ENCODE measurements at regions not wholly inside any gene's neighbourhood (a gene's known extent, or its start where the extent isn't known, plus 50 kb on each side); places are given as distances from the start of the nearest gene placed in this dataset.

DNA sequence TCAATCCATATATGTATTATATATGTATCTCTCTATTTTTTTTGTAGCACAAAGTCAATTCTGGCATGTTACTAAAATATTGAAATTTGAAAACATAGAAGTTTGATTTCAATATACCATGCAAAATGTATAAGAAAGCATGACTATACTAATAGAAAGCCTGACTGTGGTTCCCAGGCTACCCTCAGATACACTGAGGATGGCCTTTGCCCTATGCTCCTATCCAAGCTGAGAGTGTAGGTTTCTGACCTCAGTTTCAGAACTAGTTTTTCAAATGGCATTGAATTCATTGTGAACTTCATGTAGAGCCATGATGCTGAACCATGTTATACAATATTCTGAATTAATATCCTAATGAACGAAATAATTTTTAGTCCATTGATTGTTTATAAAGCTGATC lies 220.4 kb upstream of the IZUMO3 start:
- H4K20me1 ChIP-seq (ENCODE audit: insufficient read depth): no peaks in the 10 kb centered on the region
- 19% methylated on average over 1 of the region's 1 CpG for WGBS (ENCODE audit: low lambda C conversion rate)
- H3F3A ChIP-seq (replicated peaks; ENCODE audit: insufficient read depth): no peaks in the 10 kb centered on the region
- no peaks in the 10 kb centered on the region for H3K9me2 ChIP-seq
- H3K79me2 ChIP-seq (ENCODE audit: insufficient read depth): no peaks in the 10 kb centered on the region
- H3K4me2 ChIP-seq: no peak overlapping the region
- H3K36me3 ChIP-seq (replicated peaks in 1 of 2; ENCODE audit: control insufficient read depth in 1 of 2, insufficient read depth in 2 of 2, low read length in 1 of 2): no peaks in the 10 kb centered on the region
- no peak overlapping the region for H2AFZ ChIP-seq (ENCODE audit: low read depth)
- H3K27me3 ChIP-seq (ENCODE audit: insufficient read depth): no peaks in the 10 kb centered on the region
- H3K9me3 ChIP-seq: no peaks in the 10 kb centered on the region
- POLR2A ChIA-PET: no interaction called here
- no peak overlapping the region for H3K4me3 ChIP-seq (ENCODE audit: low read depth in 2 of 2, low read length in 1 of 2)
- no peak overlapping the region for H3K9ac ChIP-seq
- TF ChIP-seq, protein P1, sequence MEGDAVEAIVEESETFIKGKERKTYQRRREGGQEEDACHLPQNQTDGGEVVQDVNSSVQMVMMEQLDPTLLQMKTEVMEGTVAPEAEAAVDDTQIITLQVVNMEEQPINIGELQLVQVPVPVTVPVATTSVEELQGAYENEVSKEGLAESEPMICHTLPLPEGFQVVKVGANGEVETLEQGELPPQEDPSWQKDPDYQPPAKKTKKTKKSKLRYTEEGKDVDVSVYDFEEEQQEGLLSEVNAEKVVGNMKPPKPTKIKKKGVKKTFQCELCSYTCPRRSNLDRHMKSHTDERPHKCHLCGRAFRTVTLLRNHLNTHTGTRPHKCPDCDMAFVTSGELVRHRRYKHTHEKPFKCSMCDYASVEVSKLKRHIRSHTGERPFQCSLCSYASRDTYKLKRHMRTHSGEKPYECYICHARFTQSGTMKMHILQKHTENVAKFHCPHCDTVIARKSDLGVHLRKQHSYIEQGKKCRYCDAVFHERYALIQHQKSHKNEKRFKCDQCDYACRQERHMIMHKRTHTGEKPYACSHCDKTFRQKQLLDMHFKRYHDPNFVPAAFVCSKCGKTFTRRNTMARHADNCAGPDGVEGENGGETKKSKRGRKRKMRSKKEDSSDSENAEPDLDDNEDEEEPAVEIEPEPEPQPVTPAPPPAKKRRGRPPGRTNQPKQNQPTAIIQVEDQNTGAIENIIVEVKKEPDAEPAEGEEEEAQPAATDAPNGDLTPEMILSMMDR (IDR thresholded peaks at IDR 0.05): no peak
- no peak for TF ChIP-seq SMC3 (IDR thresholded peaks at IDR 0.05; ENCODE audit: low read depth, low read length)
- TF ChIP-seq GABPA (IDR thresholded peaks at IDR 0.05; ENCODE audit: low read depth): no peak
- H3K4me1 ChIP-seq (ENCODE audit: control insufficient read depth in 1 of 2, insufficient read depth in 2 of 2, low read depth in 1 of 2, low read length in 1 of 2): no peaks in the 10 kb centered on the region
- CTCF ChIA-PET: no interaction called here
- no peak for DNase-seq
- no peak overlapping the region for H3K27ac ChIP-seq (ENCODE audit: low read depth in 2 of 2, low read length in 1 of 2)

DNA sequence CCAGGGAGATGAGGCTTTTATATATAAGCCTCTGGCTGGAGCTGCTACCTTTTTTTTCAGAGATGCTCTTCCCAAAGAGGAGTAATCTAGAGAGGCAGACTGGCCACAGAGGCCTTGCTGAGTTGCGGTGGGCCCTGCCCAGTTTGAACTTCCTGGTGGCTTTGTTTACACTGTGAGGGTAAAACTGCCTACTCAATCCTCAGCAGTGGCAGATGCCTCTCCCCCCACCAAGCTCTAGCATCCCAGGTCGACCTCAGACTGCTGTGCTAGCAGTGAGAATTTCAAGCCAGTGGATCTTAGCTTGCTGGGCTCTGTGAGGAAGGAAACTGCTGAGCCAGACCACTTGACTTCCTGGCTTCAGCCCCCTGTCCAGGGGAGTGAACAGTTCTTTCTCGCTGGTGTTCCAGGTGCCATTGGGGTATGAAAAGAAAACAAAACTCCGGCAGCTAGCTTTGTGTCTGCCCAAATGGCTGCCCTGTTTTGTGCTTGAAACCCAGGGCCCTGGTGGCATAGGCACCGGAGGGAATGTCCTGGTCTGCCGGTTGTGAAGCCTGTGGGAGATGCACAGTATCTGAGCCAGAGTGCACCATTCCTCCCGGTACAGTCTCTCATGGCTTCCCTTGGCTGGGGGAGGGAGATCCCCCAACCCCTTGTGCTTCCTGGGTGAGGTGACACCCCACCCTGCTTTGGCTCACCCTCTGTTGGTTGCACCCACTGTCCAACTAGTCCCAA lies 219.5 kb upstream of the IZUMO3 start:
- H2AFZ ChIP-seq (ENCODE audit: low read depth): no peak overlapping the region
- no peaks in the 10 kb centered on the region for H3K4me1 ChIP-seq (ENCODE audit: control insufficient read depth in 1 of 2, insufficient read depth in 2 of 2, low read depth in 1 of 2, low read length in 1 of 2)
- DNase-seq: no peak
- 39% methylated on average over 4 of the region's 7 CpGs for WGBS (ENCODE audit: low lambda C conversion rate)
- no peak overlapping the region for H3K27ac ChIP-seq (ENCODE audit: low read depth in 2 of 2, low read length in 1 of 2)
- H3K4me3 ChIP-seq (ENCODE audit: low read depth in 2 of 2, low read length in 1 of 2): no peak overlapping the region
- no peak overlapping the region for H3K4me2 ChIP-seq
- ChIA-PET CTCF (no interaction called here), POLR2A (no interaction called here)
- no peaks in the 10 kb centered on the region for H3K9me3 ChIP-seq
- H3F3A ChIP-seq (replicated peaks; ENCODE audit: insufficient read depth): no peaks in the 10 kb centered on the region
- no peaks in the 10 kb centered on the region for H3K36me3 ChIP-seq (replicated peaks in 1 of 2; ENCODE audit: control insufficient read depth in 1 of 2, insufficient read depth in 2 of 2, low read length in 1 of 2)
- H4K20me1 ChIP-seq (ENCODE audit: insufficient read depth): no peaks in the 10 kb centered on the region
- H3K9me2 ChIP-seq: no peaks in the 10 kb centered on the region
- TF ChIP-seq RAD21 (IDR thresholded peaks at IDR 0.05; ENCODE audit: low read length) (no peak), CHD2 (IDR thresholded peaks at IDR 0.05; ENCODE audit: low read length, partially characterized antibody) (no peak), RCOR1 (IDR thresholded peaks at IDR 0.05; ENCODE audit: low read length) (no peak), RFX5 (IDR thresholded peaks at IDR 0.05; ENCODE audit: low read length) (no peak), ELF1 (IDR thresholded peaks at IDR 0.05) (no peak)
- TF ChIP-seq, protein P2, sequence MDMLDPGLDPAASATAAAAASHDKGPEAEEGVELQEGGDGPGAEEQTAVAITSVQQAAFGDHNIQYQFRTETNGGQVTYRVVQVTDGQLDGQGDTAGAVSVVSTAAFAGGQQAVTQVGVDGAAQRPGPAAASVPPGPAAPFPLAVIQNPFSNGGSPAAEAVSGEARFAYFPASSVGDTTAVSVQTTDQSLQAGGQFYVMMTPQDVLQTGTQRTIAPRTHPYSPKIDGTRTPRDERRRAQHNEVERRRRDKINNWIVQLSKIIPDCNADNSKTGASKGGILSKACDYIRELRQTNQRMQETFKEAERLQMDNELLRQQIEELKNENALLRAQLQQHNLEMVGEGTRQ (IDR thresholded peaks at IDR 0.05; ENCODE audit: borderline replicate concordance, low read depth, low read length): no peak
- H3K27me3 ChIP-seq (ENCODE audit: insufficient read depth): no peaks in the 10 kb centered on the region
- no peak overlapping the region for H3K9ac ChIP-seq
- H3K79me2 ChIP-seq (ENCODE audit: insufficient read depth): no peaks in the 10 kb centered on the region
